GM21526 (cell line): ENCODE measurements at regions not wholly inside any gene's neighbourhood (a gene's known extent, or its start where the extent isn't known, plus 50 kb on each side); places are given as distances from the start of the nearest gene placed in this dataset.
"Not testable (repeated sequence)": the region's sequence is repeated elsewhere in the genome, so short reads cannot be mapped to it uniquely, and the experiment has no call there.

Experiments used
- ATAC-seq: cut with Tn5 transposase; IDR thresholded peaks from one replicate; pipeline ENCODE4 v1.9.1; 2021; ENCODE audit warnings: moderate library complexity; ENCODE audit not compliant: unreplicated experiment, low FRiP score

GRCh38 chr5:166093312-166093711, 2198.1 kb upstream of the WWC1 start:
- no peak for ATAC-seq

DNA sequence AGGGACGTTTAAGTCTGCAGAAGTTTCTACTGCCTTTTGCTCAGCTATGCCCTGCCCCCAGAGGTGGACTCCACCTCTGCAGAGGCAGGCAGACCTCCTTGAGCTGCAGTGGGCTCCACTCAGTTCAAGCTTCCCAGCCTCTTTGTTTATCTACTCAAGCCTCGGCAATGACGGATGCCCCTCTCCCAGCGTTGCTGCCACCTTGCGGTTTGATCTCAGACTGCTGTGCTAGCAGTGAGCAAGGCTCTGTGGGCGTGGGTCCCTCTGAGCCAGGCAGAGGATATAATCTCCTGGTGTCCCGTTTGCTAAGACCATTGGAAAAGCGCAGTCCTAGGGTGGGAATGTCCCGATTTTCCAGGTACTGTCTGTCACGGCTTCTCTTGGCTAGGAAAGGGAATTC, 2188.5 kb upstream of the WWC1 start:
- ATAC-seq, result no peak

DNA sequence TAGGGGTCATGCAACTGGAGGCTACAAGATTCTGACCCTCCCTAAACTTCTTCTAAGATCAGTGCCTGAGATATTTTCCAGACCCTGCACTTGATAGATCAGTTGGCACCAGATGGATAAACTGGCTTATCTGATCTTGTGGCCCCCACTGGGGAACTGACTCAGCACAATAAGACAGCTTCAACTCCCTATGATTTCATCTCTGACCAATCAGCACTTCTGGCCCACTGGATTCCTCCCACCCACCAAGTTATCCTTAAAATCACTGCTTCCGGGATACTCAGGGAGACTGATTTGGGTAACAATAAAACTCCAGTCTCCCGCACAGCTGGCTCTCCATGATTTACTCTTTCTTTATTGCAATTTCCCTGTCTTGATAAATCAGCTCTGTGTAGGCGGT, 2180.4 kb upstream of the WWC1 start:
- no peak for ATAC-seq

DNA sequence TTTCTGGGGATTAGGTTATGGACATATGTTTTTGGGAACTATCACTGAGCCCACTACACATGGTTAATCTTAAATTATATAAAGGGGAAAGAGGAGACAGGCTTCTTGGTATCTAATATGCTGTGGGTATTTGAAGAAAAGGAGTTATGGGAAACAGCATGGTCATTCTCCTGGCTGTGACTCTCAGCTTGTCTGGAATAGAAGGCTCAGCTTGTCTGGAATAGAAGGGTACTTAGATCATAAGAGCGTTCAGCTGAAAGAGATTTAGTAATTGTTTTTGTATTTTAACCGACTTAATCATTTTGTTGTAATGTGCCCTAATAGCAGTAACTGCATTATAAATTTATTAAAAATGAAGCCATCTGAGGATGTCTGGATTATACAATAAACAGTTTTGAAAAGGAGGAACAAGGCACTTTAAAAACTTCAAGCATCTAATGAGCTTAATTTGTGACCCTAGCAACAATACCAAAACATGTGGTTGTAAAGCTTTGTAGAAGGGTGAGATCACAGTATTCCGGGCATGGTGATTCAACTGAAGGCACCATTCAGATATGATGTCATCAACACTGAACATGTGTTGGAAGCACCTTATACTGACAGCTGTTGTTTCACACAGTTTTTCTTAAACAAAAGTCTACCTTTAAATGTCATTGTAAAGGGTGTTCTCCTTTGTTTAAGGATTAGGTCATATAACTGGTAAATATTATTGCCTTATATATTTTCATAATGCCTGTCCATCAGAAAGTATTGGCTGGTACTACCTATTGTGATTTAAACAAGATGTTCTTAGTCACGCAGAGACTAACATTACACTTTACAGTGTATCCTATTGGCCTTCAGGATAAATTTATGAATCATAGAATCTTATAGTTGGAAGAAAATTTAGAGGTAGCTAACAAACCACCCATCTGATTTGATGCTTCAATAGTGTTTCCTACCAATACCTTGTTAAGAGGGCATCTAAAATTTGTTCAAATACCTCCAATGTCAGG, 2174.1 kb upstream of the WWC1 start:
- ATAC-seq, result no peak

GRCh38 chr5:166119506-166119905, 2171.9 kb upstream of the WWC1 start:
- no peak for ATAC-seq

GRCh38 chr5:166123717-166124116, 2167.7 kb upstream of the WWC1 start:
- no peak for ATAC-seq

GRCh38 chr5:166127766-166128570, 2163.5 kb upstream of the WWC1 start:
- ATAC-seq, result no peak

- not testable (repeated sequence) for ATAC-seq
Observed at GRCh38 chr5:166145107-166145506, 2146.3 kb upstream of the WWC1 start.

DNA sequence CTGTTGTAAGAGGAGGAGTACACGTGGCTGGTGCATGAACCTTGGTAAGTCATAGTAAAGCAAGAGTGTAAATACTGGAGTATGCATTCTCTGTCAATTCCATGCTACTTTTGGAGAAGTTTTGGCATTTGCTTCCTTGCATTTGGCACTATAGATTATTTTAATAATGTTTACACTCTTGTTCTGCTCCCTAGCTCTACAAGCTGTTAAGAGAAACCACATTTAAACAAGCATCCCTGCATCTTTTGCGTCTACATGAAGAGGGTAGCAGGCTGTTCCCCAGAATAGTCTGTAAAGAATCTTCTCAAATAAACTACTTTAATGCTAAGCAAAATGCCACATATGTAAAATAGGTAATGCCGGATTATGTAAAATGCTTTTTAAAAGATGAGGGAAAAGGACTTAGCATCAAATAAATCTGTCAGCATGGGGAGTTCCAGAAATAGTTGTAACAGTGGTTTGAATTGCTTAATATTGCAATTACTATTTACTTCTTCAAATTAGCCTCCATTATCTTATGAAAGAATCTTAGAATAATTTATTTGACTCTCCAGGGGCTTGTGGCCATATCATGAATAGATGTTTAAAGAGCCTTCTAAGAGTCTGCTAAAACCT, 2127.3 kb upstream of the WWC1 start:
- no peak for ATAC-seq

DNA sequence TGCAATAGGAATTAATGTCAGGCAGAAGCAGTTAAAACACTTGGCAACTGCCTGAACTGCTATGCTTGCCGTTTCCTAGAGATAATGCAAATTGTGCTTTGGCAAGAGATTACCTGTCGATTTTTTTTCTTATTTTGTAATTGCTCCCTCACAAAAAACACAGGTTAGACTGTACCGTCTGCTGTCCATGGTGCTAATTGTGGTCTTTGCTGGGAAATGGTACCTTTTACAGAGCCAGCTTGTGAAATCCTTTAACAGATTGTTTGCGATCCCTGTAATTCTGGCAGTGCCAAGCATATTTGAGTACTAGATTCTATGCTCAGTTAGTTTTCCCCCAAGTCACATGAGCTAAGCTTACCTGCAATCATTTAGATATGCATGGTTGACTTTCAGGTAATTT, 2125.8 kb upstream of the WWC1 start:
- no peak for ATAC-seq

GRCh38 chr5:166166071-166166470, 2125.4 kb upstream of the WWC1 start:
- ATAC-seq, result no peak

DNA sequence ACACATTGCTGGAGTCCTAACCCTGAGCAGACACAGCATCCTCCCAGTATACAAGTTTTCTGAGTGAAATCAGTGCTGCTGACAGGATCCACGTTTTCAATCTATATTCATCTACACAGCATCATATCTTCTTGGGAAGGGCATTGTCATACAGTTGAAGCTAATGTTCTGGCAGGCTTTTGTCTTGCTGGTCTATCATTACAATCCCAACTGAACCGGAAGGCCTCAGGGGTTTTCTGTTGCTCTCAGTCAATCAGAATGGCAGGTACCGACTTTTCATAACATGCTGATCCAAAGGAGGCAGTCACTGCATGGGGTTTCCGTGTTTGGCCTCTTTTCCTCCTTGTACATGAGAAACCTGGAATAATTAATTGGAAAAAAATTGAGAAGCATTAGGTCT, 2118.8 kb upstream of the WWC1 start:
- no peak for ATAC-seq

- ATAC-seq, result no peak
Observed at GRCh38 chr5:166178411-166179080, 2112.9 kb upstream of the WWC1 start.

GRCh38 chr5:166185185-166185584, 2106.3 kb upstream of the WWC1 start:
- ATAC-seq, result no peak

GRCh38 chr5:166188501-166189325, 2102.7 kb upstream of the WWC1 start:
- no peak for ATAC-seq

DNA sequence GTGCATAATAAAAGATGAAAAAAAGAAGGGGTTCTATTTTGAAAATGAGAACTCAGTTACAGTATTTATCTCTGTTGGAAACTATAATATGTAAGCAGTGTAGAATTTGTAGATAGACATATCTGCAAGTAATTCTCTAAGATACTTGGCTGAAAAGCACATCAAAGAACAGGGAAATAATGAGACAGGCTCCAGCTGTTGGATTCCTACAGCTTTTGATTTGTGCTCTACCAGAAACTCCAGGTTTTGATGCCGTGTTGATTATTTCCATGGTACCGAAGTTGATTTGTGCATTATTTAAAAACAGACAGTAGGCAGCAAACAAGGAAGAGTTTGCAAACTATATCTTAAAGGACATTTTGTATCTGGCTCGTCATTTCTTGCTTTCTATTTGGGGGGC, 2098.7 kb upstream of the WWC1 start:
- ATAC-seq, result no peak

DNA sequence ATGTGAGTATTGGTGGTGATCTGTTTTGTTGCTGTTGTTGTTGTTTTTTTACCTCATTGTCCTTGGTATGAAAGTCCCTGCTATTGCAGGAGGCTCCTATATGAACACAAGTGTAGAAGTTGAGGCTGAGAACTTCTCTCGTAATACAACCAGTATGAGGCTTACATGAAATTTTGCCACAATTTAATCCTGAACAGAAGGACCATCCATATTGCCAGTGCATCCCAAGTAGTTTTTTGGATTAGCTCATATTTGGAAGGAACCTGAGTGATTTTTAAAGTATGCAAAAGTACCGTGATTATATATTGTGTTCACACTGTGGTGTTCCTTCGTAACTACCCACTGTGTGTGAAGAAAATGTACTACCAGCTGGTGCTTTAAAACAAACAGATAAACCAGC, 2095.5 kb upstream of the WWC1 start:
- ATAC-seq, result no peak

- ATAC-seq, result no peak
Observed at GRCh38 chr5:166200532-166200931, 2090.9 kb upstream of the WWC1 start.

GRCh38 chr5:166211640-166212039, 2079.8 kb upstream of the WWC1 start:
- no peak for ATAC-seq

DNA sequence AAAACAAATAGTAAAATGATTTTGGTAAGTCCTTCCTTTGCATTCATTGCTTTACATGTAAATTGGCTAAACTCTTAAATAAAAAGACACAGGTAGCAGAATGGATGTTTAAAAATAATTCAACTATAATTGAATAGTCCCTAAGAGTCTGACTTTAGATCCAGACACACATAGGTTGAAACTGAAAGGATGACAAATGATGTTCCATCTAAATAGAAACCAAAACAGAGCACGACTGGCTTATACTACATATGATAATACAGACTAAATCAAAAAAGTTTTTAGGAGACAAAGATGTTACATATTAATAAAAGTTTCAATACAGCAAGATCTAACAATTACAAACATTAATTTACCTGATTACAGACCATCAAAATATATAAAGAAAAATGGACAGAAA, 2055.1 kb upstream of the WWC1 start:
- ATAC-seq, result no peak
